SK-MEL-5 (cell line): ENCODE measurements at regions not wholly inside any gene's neighbourhood (a gene's known extent, or its start where the extent isn't known, plus 50 kb on each side); places are given as distances from the start of the nearest gene placed in this dataset.

Experiments used
- DNase-seq: peaks from one replicate; pipeline ENCODE4 v3.0.0-alpha.2; 2016; ENCODE audit warnings: low read depth, low spot score
- in situ Hi-C: cut with HindIII; loops from 2 replicates; pipeline ENCODE4 v1.10.0; 2016; ENCODE audit warnings: low sequenced_read_pairs, high pct_unique_total_duplicates, low pct_unique_long_range_greater_than_20kb

- DNase-seq = no peak
- in situ Hi-C loops = no loop called here
These were observed 52.2 kb downstream of the ACTL7B start for GRCh38 chr9:108803428-108804065.

GRCh38 chr9:108802967-108803366 is 52.8 kb downstream of the ACTL7B start:
- no peak for DNase-seq
- in situ Hi-C loops = no loop called here

- in situ Hi-C loops = no loop called here
- DNase-seq = no peak
These were observed 53.8 kb downstream of the ACTL7B start for GRCh38 chr9:108801949-108802348.

GRCh38 chr9:108800632-108801099 is 55.1 kb downstream of the ACTL7B start:
- DNase-seq = no peak
- in situ Hi-C loops = no loop called here

- in situ Hi-C loops = no loop called here
- no peak for DNase-seq
These were observed 62.2 kb downstream of the ACTL7B start for GRCh38 chr9:108793573-108793972.

GRCh38 chr9:108789742-108790141 is 66.0 kb downstream of the ACTL7B start:
- no peak for DNase-seq
- in situ Hi-C loops = no loop called here

GRCh38 chr9:108787690-108788048 is 68.1 kb downstream of the ACTL7B start:
- in situ Hi-C loops = no loop called here

GRCh38 chr9:108786901-108787689 is 68.7 kb downstream of the ACTL7B start:
- DNase-seq = no peak
- in situ Hi-C loops = no loop called here

More at GRCh38 chr9:108787690-108788048, 68.1 kb downstream of the ACTL7B start:
- no peak for DNase-seq

GRCh38 chr9:108786322-108786721 is 69.5 kb downstream of the ACTL7B start:
- in situ Hi-C loops = no loop called here
- no peak for DNase-seq

- in situ Hi-C loops = no loop called here
- DNase-seq = no peak
These were observed 70.8 kb downstream of the ACTL7B start for GRCh38 chr9:108784998-108785397.

GRCh38 chr9:108783731-108784495 is 71.9 kb downstream of the ACTL7B start:
- no peak for DNase-seq
- in situ Hi-C loops = no loop called here

GRCh38 chr9:108783326-108783725 is 72.5 kb downstream of the ACTL7B start:
- DNase-seq = no peak
- in situ Hi-C loops = no loop called here

- no peak for DNase-seq
- in situ Hi-C loops = no loop called here
These were observed 74.6 kb downstream of the ACTL7B start for GRCh38 chr9:108780942-108781734.

- DNase-seq = peak; percentile 22
- in situ Hi-C loops = no loop called here
These were observed 76.0 kb downstream of the ACTL7B start for GRCh38 chr9:108779551-108780325.

GRCh38 chr9:108776920-108777639 is 78.7 kb downstream of the ACTL7B start:
- in situ Hi-C loops = no loop called here
- DNase-seq = peak; percentile 75

- DNase-seq = peak; percentile 87
- in situ Hi-C loops = no loop called here
These were observed 79.9 kb downstream of the ACTL7B start for GRCh38 chr9:108775901-108776306.
